ENCODE measurements at regions not wholly inside any gene's neighbourhood (a gene's known extent, or its start where the extent isn't known, plus 50 kb on each side); places are given as distances from the start of the nearest gene placed in this dataset.

- Mint-ChIP-seq H3K27me3 (ENCODE audit: low read depth, unreplicated experiment) (peaks cover 5% of the 10 kb centered on the region), H3K4me1 (ENCODE audit: low read depth, unreplicated experiment) (peaks cover 16% of the 10 kb centered on the region)
- DNase-seq (ENCODE audit: low read depth) = peak; percentile 83
Observed at GRCh38 chr3:72143322-72143721, 358.4 kb upstream of the PROK2 start.

GRCh38 chr3:72142028-72142427 is 357.1 kb upstream of the PROK2 start:
- H3K4me1 Mint-ChIP-seq (ENCODE audit: low read depth, unreplicated experiment) = peaks cover 16% of the 10 kb centered on the region
- Histone ChIP-seq H3K9ac (ENCODE audit: low read length) (no peak overlapping the region), H4K20me1 (ENCODE audit: insufficient read depth, low read length) (no peaks in the 10 kb centered on the region), H3K4me2 (ENCODE audit: low read length) (no peak overlapping the region), H2AFZ (ENCODE audit: low read depth, low read length) (no peak overlapping the region), H3K27ac (ENCODE audit: low read depth, low read length) (no peak overlapping the region), H3K36me3 (ENCODE audit: insufficient read depth, low read length) (no peaks in the 10 kb centered on the region), H3K79me2 (ENCODE audit: insufficient read depth, low read length) (no peaks in the 10 kb centered on the region), H3K4me3 (ENCODE audit: insufficient read depth, low read depth, low read length) (no peak overlapping the region), H3K27me3 (ENCODE audit: insufficient read depth, low read length) (peaks cover 10% of the 10 kb centered on the region), H3K4me1 (ENCODE audit: insufficient read depth, low read length) (peaks cover 15% of the 10 kb centered on the region), H3K9me3 (ENCODE audit: insufficient read depth, low read depth, low read length) (peaks cover 3% of the 10 kb centered on the region)
- FAIRE-seq (no peak), DNase-seq (ENCODE audit: low read depth) (no peak)
- H3K36me3 Mint-ChIP-seq (ENCODE audit: low read depth, unreplicated experiment) = no peaks in the 10 kb centered on the region
- H3K9me3 Mint-ChIP-seq (ENCODE audit: unreplicated experiment) = peaks cover 5% of the 10 kb centered on the region
- peaks cover 10% of the 10 kb centered on the region for H3K27me3 Mint-ChIP-seq (ENCODE audit: low read depth, unreplicated experiment)
- H3K27ac Mint-ChIP-seq (ENCODE audit: unreplicated experiment) = no peak overlapping the region
- no peak overlapping the region for H3K4me3 Mint-ChIP-seq (ENCODE audit: unreplicated experiment)
- no peak for TF ChIP-seq EZH2 (IDR thresholded peaks at IDR 0.05; ENCODE audit: insufficient read depth, low read length)
- TF ChIP-seq, protein P1, sequence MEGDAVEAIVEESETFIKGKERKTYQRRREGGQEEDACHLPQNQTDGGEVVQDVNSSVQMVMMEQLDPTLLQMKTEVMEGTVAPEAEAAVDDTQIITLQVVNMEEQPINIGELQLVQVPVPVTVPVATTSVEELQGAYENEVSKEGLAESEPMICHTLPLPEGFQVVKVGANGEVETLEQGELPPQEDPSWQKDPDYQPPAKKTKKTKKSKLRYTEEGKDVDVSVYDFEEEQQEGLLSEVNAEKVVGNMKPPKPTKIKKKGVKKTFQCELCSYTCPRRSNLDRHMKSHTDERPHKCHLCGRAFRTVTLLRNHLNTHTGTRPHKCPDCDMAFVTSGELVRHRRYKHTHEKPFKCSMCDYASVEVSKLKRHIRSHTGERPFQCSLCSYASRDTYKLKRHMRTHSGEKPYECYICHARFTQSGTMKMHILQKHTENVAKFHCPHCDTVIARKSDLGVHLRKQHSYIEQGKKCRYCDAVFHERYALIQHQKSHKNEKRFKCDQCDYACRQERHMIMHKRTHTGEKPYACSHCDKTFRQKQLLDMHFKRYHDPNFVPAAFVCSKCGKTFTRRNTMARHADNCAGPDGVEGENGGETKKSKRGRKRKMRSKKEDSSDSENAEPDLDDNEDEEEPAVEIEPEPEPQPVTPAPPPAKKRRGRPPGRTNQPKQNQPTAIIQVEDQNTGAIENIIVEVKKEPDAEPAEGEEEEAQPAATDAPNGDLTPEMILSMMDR (IDR thresholded peaks at IDR 0.05; ENCODE audit: insufficient read depth, low read depth, low read length) = no peak

More at GRCh38 chr3:72143322-72143721, 358.4 kb upstream of the PROK2 start:
- Histone ChIP-seq H3K4me2 (ENCODE audit: low read length) (no peak overlapping the region), H2AFZ (ENCODE audit: low read depth, low read length) (no peak overlapping the region), H4K20me1 (ENCODE audit: insufficient read depth, low read length) (no peaks in the 10 kb centered on the region), H3K79me2 (ENCODE audit: insufficient read depth, low read length) (no peaks in the 10 kb centered on the region), H3K27ac (ENCODE audit: low read depth, low read length) (no peak overlapping the region), H3K27me3 (ENCODE audit: insufficient read depth, low read length) (peaks cover 4% of the 10 kb centered on the region), H3K4me3 (ENCODE audit: insufficient read depth, low read depth, low read length) (no peak overlapping the region), H3K36me3 (ENCODE audit: insufficient read depth, low read length) (no peaks in the 10 kb centered on the region), H3K4me1 (ENCODE audit: insufficient read depth, low read length) (peaks cover 15% of the 10 kb centered on the region), H3K9me3 (ENCODE audit: insufficient read depth, low read depth, low read length) (peaks cover 3% of the 10 kb centered on the region), H3K9ac (ENCODE audit: low read length) (no peak overlapping the region)
- TF ChIP-seq, protein P1 (IDR thresholded peaks at IDR 0.05; ENCODE audit: insufficient read depth, low read depth, low read length) = no peak
- TF ChIP-seq EZH2 (IDR thresholded peaks at IDR 0.05; ENCODE audit: insufficient read depth, low read length) = no peak
- H3K36me3 Mint-ChIP-seq (ENCODE audit: low read depth, unreplicated experiment) = peaks cover 3% of the 10 kb centered on the region
- no peak overlapping the region for H3K4me3 Mint-ChIP-seq (ENCODE audit: unreplicated experiment)
- H3K9me3 Mint-ChIP-seq (ENCODE audit: unreplicated experiment) = peaks cover 8% of the 10 kb centered on the region
- no peak for FAIRE-seq
- H3K27ac Mint-ChIP-seq (ENCODE audit: unreplicated experiment) = no peak overlapping the region

GRCh38 chr3:72141264-72141663 is 356.3 kb upstream of the PROK2 start:
- no peak overlapping the region for H3K9ac ChIP-seq (ENCODE audit: low read length)
- H3K27ac ChIP-seq (ENCODE audit: low read depth, low read length) = no peak overlapping the region
- H3K27me3 Mint-ChIP-seq (ENCODE audit: low read depth, unreplicated experiment) = peaks cover 15% of the 10 kb centered on the region
- H3K4me1 ChIP-seq (ENCODE audit: insufficient read depth, low read length) = peaks cover 14% of the 10 kb centered on the region
- DNase-seq (ENCODE audit: low read depth) (no peak), FAIRE-seq (no peak)
- H3K4me2 ChIP-seq (ENCODE audit: low read length) = no peak overlapping the region
- peaks cover 10% of the 10 kb centered on the region for H3K9me3 Mint-ChIP-seq (ENCODE audit: unreplicated experiment)
- H3K79me2 ChIP-seq (ENCODE audit: insufficient read depth, low read length) = no peaks in the 10 kb centered on the region
- H3K4me3 Mint-ChIP-seq (ENCODE audit: unreplicated experiment) = no peak overlapping the region
- no peak overlapping the region for H3K27ac Mint-ChIP-seq (ENCODE audit: unreplicated experiment)
- H3K36me3 Mint-ChIP-seq (ENCODE audit: low read depth, unreplicated experiment) = no peaks in the 10 kb centered on the region
- peaks cover 16% of the 10 kb centered on the region for H3K4me1 Mint-ChIP-seq (ENCODE audit: low read depth, unreplicated experiment)
- peaks cover 12% of the 10 kb centered on the region for H3K27me3 ChIP-seq (ENCODE audit: insufficient read depth, low read length)
- no peak overlapping the region for H3K4me3 ChIP-seq (ENCODE audit: insufficient read depth, low read depth, low read length)
- H3K9me3 ChIP-seq (ENCODE audit: insufficient read depth, low read depth, low read length) = peaks cover 3% of the 10 kb centered on the region
- TF ChIP-seq, protein P1 (IDR thresholded peaks at IDR 0.05; ENCODE audit: insufficient read depth, low read depth, low read length) = no peak
- no peak for TF ChIP-seq EZH2 (IDR thresholded peaks at IDR 0.05; ENCODE audit: insufficient read depth, low read length)
- no peak overlapping the region for H2AFZ ChIP-seq (ENCODE audit: low read depth, low read length)
- H3K36me3 ChIP-seq (ENCODE audit: insufficient read depth, low read length) = no peaks in the 10 kb centered on the region
- no peaks in the 10 kb centered on the region for H4K20me1 ChIP-seq (ENCODE audit: insufficient read depth, low read length)

All from astrocyte (in vitro differentiated cells and primary cell).